Stimulated activated CD8-positive, alpha-beta memory T cell treated with anti-CD3 and anti-CD28 coated beads, Interleukin-15, amount 100 ng/mL, for 48 hours (primary cell): ENCODE measurements at regions not wholly inside any gene's neighbourhood (a gene's known extent, or its start where the extent isn't known, plus 50 kb on each side); places are given as distances from the start of the nearest gene placed in this dataset.

Experiments
- DNase-seq, 2 donors: peaks; one replicate each; pipeline ENCODE4 v3.0.0-alpha.2; 2020; ENCODE audit warnings: low read depth in 2 of 2

- no peak for DNase-seq
These were observed 404.8 kb upstream of the THBS1 start for GRCh38 chr15:39176030-39176429.

- no peak for DNase-seq
These were observed 403.3 kb upstream of the THBS1 start for GRCh38 chr15:39177561-39177960.

- no peak for DNase-seq
These were observed 400.8 kb upstream of the THBS1 start for GRCh38 chr15:39180030-39180429.

- no peak for DNase-seq
These were observed 400.4 kb upstream of the THBS1 start for GRCh38 chr15:39180483-39180933.

- DNase-seq = no peak
These were observed 399.7 kb upstream of the THBS1 start for GRCh38 chr15:39181056-39181747.

GRCh38 chr15:39181940-39182339, 398.9 kb upstream of the THBS1 start:
- DNase-seq = no peak

GRCh38 chr15:39183164-39183881, 397.6 kb upstream of the THBS1 start:
- no peak for DNase-seq

- DNase-seq = no peak
These were observed 396.0 kb upstream of the THBS1 start for GRCh38 chr15:39184701-39185390.

- no peak for DNase-seq
These were observed 392.6 kb upstream of the THBS1 start for GRCh38 chr15:39188314-39188713.

- DNase-seq = no peak
These were observed 391.9 kb upstream of the THBS1 start for GRCh38 chr15:39188930-39189329.

- DNase-seq = no peak
These were observed 389.0 kb upstream of the THBS1 start for GRCh38 chr15:39191871-39192291.

GRCh38 chr15:39192351-39192750, 388.5 kb upstream of the THBS1 start:
- no peak for DNase-seq

- no peak for DNase-seq
These were observed 387.8 kb upstream of the THBS1 start for GRCh38 chr15:39192979-39193560.

- no peak for DNase-seq
These were observed 387.3 kb upstream of the THBS1 start for GRCh38 chr15:39193611-39194010.

- DNase-seq = no peak
These were observed 386.6 kb upstream of the THBS1 start for GRCh38 chr15:39194106-39194830.

- DNase-seq = no peak
These were observed 384.9 kb upstream of the THBS1 start for GRCh38 chr15:39195961-39196486.

- no peak for DNase-seq
These were observed 382.6 kb upstream of the THBS1 start for GRCh38 chr15:39198044-39199000.

GRCh38 chr15:39199076-39199475, 381.8 kb upstream of the THBS1 start:
- no peak for DNase-seq

- DNase-seq = no peak
These were observed 380.3 kb upstream of the THBS1 start for GRCh38 chr15:39200586-39200985.

- no peak for DNase-seq
These were observed 378.2 kb upstream of the THBS1 start for GRCh38 chr15:39202641-39203040.
